ENCODE measurements at regions not wholly inside any gene's neighbourhood (a gene's known extent, or its start where the extent isn't known, plus 50 kb on each side); places are given as distances from the start of the nearest gene placed in this dataset.
"Not testable (repeated sequence)": the region's sequence is repeated elsewhere in the genome, so short reads cannot be mapped to it uniquely, and the experiment has no call there.

DNA sequence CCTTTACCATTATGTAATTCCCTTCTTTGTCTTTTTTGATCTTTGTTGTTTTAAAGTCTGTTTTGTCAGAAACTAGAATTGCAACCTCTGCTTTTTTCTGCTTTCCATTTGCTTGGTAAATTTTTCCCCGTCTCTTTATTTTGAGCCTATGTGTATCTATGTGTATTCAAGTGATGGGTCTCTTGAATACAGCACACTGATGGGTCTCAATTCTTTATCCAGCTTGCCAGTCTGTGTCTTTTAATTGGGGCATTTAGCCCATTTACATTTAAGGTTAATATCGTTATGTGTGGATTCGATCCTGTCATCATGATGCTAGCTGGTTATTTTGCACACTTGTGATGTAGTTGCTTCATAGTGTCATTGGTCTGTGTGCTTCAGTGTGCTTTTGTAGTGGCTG lies 240.9 kb downstream of the CDH26 start:
- TF ChIP-seq, protein P1, sequence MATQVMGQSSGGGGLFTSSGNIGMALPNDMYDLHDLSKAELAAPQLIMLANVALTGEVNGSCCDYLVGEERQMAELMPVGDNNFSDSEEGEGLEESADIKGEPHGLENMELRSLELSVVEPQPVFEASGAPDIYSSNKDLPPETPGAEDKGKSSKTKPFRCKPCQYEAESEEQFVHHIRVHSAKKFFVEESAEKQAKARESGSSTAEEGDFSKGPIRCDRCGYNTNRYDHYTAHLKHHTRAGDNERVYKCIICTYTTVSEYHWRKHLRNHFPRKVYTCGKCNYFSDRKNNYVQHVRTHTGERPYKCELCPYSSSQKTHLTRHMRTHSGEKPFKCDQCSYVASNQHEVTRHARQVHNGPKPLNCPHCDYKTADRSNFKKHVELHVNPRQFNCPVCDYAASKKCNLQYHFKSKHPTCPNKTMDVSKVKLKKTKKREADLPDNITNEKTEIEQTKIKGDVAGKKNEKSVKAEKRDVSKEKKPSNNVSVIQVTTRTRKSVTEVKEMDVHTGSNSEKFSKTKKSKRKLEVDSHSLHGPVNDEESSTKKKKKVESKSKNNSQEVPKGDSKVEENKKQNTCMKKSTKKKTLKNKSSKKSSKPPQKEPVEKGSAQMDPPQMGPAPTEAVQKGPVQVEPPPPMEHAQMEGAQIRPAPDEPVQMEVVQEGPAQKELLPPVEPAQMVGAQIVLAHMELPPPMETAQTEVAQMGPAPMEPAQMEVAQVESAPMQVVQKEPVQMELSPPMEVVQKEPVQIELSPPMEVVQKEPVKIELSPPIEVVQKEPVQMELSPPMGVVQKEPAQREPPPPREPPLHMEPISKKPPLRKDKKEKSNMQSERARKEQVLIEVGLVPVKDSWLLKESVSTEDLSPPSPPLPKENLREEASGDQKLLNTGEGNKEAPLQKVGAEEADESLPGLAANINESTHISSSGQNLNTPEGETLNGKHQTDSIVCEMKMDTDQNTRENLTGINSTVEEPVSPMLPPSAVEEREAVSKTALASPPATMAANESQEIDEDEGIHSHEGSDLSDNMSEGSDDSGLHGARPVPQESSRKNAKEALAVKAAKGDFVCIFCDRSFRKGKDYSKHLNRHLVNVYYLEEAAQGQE (tag by site-specific recombination; IDR thresholded peaks at IDR 0.05), result not testable (repeated sequence)
- not testable (repeated sequence) for TF ChIP-seq ZBTB7A (tag by site-specific recombination; IDR thresholded peaks at IDR 0.05; ENCODE audit: low read depth)
- TF ChIP-seq, protein P2, sequence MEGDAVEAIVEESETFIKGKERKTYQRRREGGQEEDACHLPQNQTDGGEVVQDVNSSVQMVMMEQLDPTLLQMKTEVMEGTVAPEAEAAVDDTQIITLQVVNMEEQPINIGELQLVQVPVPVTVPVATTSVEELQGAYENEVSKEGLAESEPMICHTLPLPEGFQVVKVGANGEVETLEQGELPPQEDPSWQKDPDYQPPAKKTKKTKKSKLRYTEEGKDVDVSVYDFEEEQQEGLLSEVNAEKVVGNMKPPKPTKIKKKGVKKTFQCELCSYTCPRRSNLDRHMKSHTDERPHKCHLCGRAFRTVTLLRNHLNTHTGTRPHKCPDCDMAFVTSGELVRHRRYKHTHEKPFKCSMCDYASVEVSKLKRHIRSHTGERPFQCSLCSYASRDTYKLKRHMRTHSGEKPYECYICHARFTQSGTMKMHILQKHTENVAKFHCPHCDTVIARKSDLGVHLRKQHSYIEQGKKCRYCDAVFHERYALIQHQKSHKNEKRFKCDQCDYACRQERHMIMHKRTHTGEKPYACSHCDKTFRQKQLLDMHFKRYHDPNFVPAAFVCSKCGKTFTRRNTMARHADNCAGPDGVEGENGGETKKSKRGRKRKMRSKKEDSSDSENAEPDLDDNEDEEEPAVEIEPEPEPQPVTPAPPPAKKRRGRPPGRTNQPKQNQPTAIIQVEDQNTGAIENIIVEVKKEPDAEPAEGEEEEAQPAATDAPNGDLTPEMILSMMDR (tag by site-specific recombination; IDR thresholded peaks at IDR 0.05), result not testable (repeated sequence)
- TF ChIP-seq, protein P3, sequence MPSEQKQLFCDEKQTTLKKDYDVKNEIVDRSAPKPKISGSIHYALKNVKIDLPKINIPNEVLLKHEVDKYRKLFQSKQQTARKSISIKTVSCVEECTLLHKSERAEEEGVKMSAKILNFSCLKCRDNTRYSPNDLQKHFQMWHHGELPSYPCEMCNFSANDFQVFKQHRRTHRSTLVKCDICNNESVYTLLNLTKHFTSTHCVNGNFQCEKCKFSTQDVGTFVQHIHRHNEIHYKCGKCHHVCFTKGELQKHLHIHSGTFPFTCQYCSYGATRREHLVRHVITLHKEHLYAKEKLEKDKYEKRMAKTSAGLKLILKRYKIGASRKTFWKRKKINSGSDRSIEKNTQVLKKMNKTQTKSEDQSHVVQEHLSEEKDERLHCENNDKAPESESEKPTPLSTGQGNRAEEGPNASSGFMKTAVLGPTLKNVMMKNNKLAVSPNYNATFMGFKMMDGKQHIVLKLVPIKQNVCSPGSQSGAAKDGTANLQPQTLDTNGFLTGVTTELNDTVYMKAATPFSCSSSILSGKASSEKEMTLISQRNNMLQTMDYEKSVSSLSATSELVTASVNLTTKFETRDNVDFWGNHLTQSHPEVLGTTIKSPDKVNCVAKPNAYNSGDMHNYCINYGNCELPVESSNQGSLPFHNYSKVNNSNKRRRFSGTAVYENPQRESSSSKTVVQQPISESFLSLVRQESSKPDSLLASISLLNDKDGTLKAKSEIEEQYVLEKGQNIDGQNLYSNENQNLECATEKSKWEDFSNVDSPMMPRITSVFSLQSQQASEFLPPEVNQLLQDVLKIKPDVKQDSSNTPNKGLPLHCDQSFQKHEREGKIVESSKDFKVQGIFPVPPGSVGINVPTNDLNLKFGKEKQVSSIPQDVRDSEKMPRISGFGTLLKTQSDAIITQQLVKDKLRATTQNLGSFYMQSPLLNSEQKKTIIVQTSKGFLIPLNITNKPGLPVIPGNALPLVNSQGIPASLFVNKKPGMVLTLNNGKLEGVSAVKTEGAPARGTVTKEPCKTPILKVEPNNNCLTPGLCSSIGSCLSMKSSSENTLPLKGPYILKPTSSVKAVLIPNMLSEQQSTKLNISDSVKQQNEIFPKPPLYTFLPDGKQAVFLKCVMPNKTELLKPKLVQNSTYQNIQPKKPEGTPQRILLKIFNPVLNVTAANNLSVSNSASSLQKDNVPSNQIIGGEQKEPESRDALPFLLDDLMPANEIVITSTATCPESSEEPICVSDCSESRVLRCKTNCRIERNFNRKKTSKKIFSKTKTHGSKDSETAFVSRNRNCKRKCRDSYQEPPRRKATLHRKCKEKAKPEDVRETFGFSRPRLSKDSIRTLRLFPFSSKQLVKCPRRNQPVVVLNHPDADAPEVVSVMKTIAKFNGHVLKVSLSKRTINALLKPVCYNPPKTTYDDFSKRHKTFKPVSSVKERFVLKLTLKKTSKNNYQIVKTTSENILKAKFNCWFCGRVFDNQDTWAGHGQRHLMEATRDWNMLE (tag by site-specific recombination; conservative IDR thresholded peaks at IDR 0.05; ENCODE audit: low read depth), result not testable (repeated sequence)

Data from HEK293 (cell line).